Heart left ventricle (tissue), 16 donors: ENCODE measurements at regions not wholly inside any gene's neighbourhood (a gene's known extent, or its start where the extent isn't known, plus 50 kb on each side); places are given as distances from the start of the nearest gene placed in this dataset.

Experiments used
- ATAC-seq, 4 donors: fragments of 200-7000 bp; cut with Tn5 transposase; one replicate each; pipeline ENCODE4 v1.9.1; 2020 to 2022; ENCODE audit warnings: moderate library complexity in 4 of 4, mild to moderate bottlenecking in 3 of 4, moderate number of reproducible peaks in 1 of 4
- DNase-seq, 5 donors: peaks; one replicate each; pipeline ENCODE4 v3.0.0-alpha.2; 2020
- H3K27ac ChIP-seq, 12 donors: fragments of 200-600 bp; sonication (generic) in 4 of 12; one replicate each; pipeline versions ENCODE4 v1.5.0 to v1.8.0; 2016 to 2022; ENCODE audit warnings: mild to moderate bottlenecking in 2 of 12
- H3K27me3 ChIP-seq, 9 donors: fragments of 200-600 bp; sonication (generic) in 2 of 9; one replicate each; pipeline versions ENCODE4 v1.5.1 to v1.8.0; 2016 to 2022; ENCODE audit warnings: mild to moderate bottlenecking in 3 of 9
- H3K36me3 ChIP-seq, 9 donors: fragments of 200-600 bp; sonication (generic) in 2 of 9; one replicate each; pipeline versions ENCODE4 v1.5.0 to v1.8.0; 2018 to 2022; ENCODE audit warnings: mild to moderate bottlenecking in 2 of 9
- H3K4me1 ChIP-seq, 12 donors: fragments of 200-600 bp; sonication (generic) in 4 of 12; one replicate each; pipeline versions ENCODE4 v1.5.0 to v1.8.0; 2016 to 2022; ENCODE audit warnings: mild to moderate bottlenecking in 3 of 12
- H3K4me3 ChIP-seq, 12 donors: fragments of 200-600 bp; sonication (generic) in 4 of 12; one replicate each; pipeline versions ENCODE4 v1.5.0 to v1.8.0; 2017 to 2022; ENCODE audit warnings: mild to moderate bottlenecking in 9 of 12, moderate library complexity in 4 of 12
- H3K9me3 ChIP-seq, 12 donors: fragments of 200-600 bp; sonication (generic) in 4 of 12; one replicate each; pipeline versions ENCODE4 v1.5.0 to v1.8.0; 2016 to 2022; ENCODE audit warnings: mild to moderate bottlenecking in 1 of 12
- POLR2A ChIP-seq, 2 donors: fragments of 450-650 bp; IDR thresholded peaks; one replicate each; pipeline ENCODE4 v1.6.1; 2017; ENCODE audit warnings: antibody characterized with exemption in 2 of 2, mild to moderate bottlenecking in 2 of 2, moderate library complexity in 2 of 2
- WGBS, 4 donors: extraction: QIAGEN DNeasy Blood & Tissue Kit in 2 of 4; methylation state at CpG; one replicate each; pipeline versions ENCODE4 v1.1.5 to v1.1.7; 2013 to 2018; 5-methylcytosine and 5-hydroxymethylcytosine counted together
- intact Hi-C, 10 donors: fragments of 100-400 bp; cut with DNase I; formaldehyde crosslinking; loops; one replicate each; pipeline versions ENCODE4 v1.11.1 to v1.14.2; 2022
- TF ChIP-seq, protein P1 (sequence below), 12 donors: fragments of 200-600 bp; sonication (generic) in 4 of 12; IDR thresholded peaks; one replicate each; pipeline versions ENCODE4 v1.5.0 to v1.8.0; 2018 to 2022; ENCODE audit warnings: antibody characterized with exemption in 12 of 12, mild to moderate bottlenecking in 5 of 12
- donor health status: ischemic (EF 13 %, LVEDD 7.1; RV severe dilation, severe dysfunction).
- donor health status: healthy with polysubstance abuse.
- donor health status: DM: no; HTN: yes; CAD: no.
- donor health status: DM: no; HTN: no; CAD: no.
- donor health status: ischemic (EF 25% LVEDD 6.9; RV normal size, moderate dysfunction).
- donor health status: ischemic (EF 25% LVEDD 5.7; RV mildly dilated, moderate dysfunction).
- donor health status: healthy.
- donor health status: DM: yes; HTN: yes; CAD: no.
- donor health status: ischemic (EF 35%, LVEDD 5.7; RV mildly dilated, moderate dysfunction).
- donor health status: nonischemic (EF 11% LVEDD 7.7; RV severe dilation, severe dysfunction).
- donor health status: DM: yes; HTN: yes; CAD: no.
- donor health status: PGD.
- donor health status: ischemic (EF 29% LVEDD 5.4; RV normal size, mild dysfunction).
- donor health status: nonischemic (EF 23%, LVEDD 6.1; RV moderate dilation, normal function).

DNA sequence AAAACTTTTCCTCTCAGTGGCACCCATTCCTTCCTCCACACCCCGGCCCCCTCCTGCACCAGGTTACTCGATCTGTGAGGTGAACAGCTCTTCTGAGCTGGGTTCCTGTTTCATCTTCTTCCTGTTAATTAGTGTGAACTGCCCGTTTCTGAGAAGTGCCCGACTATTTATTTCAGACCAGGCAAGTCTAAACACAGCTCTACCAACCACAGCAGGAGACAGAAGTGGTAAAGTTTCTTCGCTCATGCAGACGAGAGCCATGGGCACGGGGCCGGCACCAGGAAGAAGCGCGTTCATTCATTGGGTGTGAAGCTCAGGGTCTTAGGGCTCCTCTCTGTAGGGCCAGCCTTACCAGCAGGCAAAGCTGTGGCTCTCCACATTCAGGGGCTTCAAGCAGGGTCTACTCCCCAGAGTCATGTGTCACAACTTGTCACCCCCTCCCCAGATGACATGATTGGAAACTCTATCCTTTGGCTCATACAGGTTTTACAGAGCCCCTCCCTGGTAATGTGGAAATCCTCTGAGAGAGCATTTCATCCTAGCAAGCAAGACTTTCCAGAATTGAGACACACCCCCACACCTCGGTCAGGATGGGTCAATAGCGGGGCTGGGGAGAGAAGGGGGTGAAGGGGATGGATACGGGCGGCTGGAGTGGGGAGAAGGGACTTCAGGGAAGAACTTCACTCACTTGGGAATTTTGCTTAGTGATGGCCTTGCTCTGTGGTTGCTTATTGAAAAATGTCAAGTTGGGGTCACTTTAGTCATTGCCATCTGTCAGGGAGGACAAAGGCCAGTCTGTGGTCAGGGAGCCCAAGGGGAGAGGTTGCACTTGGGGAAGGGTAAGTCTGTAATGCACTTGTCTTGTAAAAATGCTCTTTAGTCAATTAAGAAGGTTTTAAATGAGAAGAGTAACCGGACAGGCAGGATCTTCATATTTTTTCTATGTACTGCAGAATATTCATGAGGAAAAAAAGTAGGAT, 121.6 kb upstream of the TRIM2 start:
- ATAC-seq (no peak), DNase-seq (no peak)
- 81 to 87% (median 86%) methylated on average over 15 of the region's 15 CpGs for WGBS, 4 donors
- Histone ChIP-seq H3K9me3 (no peaks in the 10 kb centered on the region), H3K36me3 (no peaks in the 10 kb centered on the region), H3K4me1 (peaks cover 0 to 14% (median 6%) of the 10 kb centered on the region in 12 donors), H3K27ac (peak overlapping the region in 1 of 12 donors; percentile 10), H3K4me3 (no peak overlapping the region), H3K27me3 (no peaks in the 10 kb centered on the region)
- intact Hi-C loops, result loop anchor here in 5 of 10 donors (1.0 to 10.0 kb wide), 3 partner anchors 46 to 148 kb away; partner anchors contain the start of gene FHDC1 (in 2 of the 5)
- TF ChIP-seq POLR2A (IDR thresholded peaks at IDR 0.05), result no peak
- TF ChIP-seq, protein P1, sequence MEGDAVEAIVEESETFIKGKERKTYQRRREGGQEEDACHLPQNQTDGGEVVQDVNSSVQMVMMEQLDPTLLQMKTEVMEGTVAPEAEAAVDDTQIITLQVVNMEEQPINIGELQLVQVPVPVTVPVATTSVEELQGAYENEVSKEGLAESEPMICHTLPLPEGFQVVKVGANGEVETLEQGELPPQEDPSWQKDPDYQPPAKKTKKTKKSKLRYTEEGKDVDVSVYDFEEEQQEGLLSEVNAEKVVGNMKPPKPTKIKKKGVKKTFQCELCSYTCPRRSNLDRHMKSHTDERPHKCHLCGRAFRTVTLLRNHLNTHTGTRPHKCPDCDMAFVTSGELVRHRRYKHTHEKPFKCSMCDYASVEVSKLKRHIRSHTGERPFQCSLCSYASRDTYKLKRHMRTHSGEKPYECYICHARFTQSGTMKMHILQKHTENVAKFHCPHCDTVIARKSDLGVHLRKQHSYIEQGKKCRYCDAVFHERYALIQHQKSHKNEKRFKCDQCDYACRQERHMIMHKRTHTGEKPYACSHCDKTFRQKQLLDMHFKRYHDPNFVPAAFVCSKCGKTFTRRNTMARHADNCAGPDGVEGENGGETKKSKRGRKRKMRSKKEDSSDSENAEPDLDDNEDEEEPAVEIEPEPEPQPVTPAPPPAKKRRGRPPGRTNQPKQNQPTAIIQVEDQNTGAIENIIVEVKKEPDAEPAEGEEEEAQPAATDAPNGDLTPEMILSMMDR (IDR thresholded peaks at IDR 0.05), result no peak

DNA sequence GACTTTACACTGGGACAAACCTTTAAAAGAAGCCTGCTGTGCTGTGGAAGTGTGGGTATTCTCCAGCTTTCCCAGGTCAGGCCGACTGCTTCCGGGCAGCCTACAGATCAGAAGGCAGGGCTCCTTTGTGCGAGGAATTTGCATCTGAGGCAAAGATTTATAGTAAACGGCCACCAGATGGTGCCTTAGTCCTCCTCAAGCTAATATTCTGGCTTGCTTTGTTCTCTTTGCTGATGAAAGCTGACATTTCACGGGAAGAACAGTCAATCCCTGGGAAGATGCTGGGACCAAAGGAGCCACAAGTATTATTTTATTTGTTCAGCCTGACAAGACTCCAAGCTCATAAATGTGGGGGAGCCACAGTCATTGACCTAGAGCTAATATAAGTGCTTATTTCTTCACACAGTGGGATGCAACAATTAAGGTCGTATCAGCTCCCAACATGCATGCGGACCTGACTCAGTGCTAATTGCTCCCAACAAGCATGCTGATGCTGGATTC, 120.7 kb upstream of the TRIM2 start:
- 20 to 29% (median 21%) methylated on average over 7 of the region's 7 CpGs for WGBS, 4 donors
- TF ChIP-seq POLR2A (IDR thresholded peaks at IDR 0.05), result no peak
- TF ChIP-seq, protein P1 (IDR thresholded peaks at IDR 0.05), result peak; percentile 28 to 71 (median 58)
- intact Hi-C loops, result loop anchor here in 5 of 10 donors (1.0 to 10.0 kb wide), 3 partner anchors 45 to 149 kb away; partner anchors contain the start of gene FHDC1 (in 2 of the 5)

DNA sequence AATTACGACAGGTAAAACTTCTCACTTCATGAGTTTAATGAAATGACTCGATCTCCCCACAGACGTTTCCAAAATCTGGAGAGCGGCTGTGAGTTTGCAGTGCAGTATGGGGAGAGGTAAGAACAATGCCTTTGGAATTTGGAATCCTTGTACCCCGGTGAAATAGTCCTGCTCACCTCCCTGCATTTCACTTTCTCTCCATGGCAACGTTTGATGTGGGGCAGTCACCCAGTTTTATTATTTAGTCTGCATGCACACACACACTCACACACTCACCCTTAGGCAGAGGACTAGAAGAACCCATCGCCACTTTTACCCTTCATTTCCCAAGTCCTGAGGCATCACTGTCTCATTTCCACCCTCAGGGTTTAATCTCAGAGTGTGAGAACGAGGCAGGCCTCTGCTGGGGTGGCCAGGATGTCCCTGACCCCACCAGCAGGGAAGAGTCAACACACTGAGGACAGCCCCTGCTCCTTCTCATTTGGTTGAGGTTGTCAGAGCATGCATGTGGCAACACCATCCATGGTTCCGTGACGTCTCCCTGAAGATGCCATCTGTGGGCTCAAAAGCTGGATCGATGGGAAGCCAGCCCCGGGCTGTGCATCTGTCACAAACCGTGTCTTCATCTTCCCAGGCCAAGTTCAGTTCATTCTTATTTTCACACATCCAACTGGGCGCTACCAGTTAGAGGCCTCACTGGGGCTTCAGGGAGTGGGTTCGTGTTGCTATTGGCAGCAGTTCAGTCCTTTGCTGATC, 119.8 kb upstream of the TRIM2 start:
- Histone ChIP-seq H3K4me3 (no peak overlapping the region), H3K4me1 (peaks cover 0 to 14% (median 6%) of the 10 kb centered on the region in 12 donors), H3K27me3 (no peaks in the 10 kb centered on the region), H3K9me3 (no peaks in the 10 kb centered on the region), H3K36me3 (no peaks in the 10 kb centered on the region), H3K27ac (no peak overlapping the region)
- no peak for ATAC-seq
- intact Hi-C loops, result loop anchor here (2.0 to 10.0 kb wide), 6 partner anchors 42 to 240 kb away; partner anchors contain the start of gene FHDC1 (in 2 of the 10)
- WGBS, 4 donors, result 87 to 89% (median 88%) methylated on average over 15 of the region's 15 CpGs
- TF ChIP-seq, protein P1 (IDR thresholded peaks at IDR 0.05), result no peak
- no peak for TF ChIP-seq POLR2A (IDR thresholded peaks at IDR 0.05)
- DNase-seq, result no peak

More for the DNA sequence above, 120.7 kb upstream of the TRIM2 start:
- DNase-seq, result peak in 3 of 5 donors; percentile 26 to 41 (median 34)
- peaks cover 0 to 14% (median 6%) of the 10 kb centered on the region in 12 donors for H3K4me1 ChIP-seq
- H3K27me3 ChIP-seq, result no peaks in the 10 kb centered on the region
- H3K9me3 ChIP-seq, result no peaks in the 10 kb centered on the region
- H3K4me3 ChIP-seq, result no peak overlapping the region
- no peaks in the 10 kb centered on the region for H3K36me3 ChIP-seq
- peak overlapping the region in 1 of 12 donors; percentile 10 for H3K27ac ChIP-seq
- peak in 3 of 4 donors; percentile 72 to 93 (median 75) for ATAC-seq
